HepG2 (cell line): ENCODE measurements at regions not wholly inside any gene's neighbourhood (a gene's known extent, or its start where the extent isn't known, plus 50 kb on each side); places are given as distances from the start of the nearest gene placed in this dataset.

Experiments
- ATAC-seq: fragments of 200-7000 bp; cut with Tn5 transposase; 3 replicates; pipeline ENCODE4 v1.9.1; 2020; ENCODE audit warnings: mild to moderate bottlenecking, moderate library complexity
- BruUV-seq: library from RNA; stranded (reverse); fragments of 400-500 nt; replicated peaks from 2 replicates; lab custom pipeline; 2021; lab: Mats Ljungman, UMichigan
- CTCF ChIA-PET: fragments of 300-600 bp; formaldehyde crosslinking; extraction: SDS; loops from one replicate; lab custom pipeline; 2021; ENCODE audit warnings: low total read pairs, inconsistent platforms, low intra/inter-chr PET ratio; lab: Yijun Ruan, JAX
- POLR2A ChIA-PET: fragments of 350-600 bp; sonication (Branson Sonifier 250); formaldehyde crosslinking; loops from one replicate; lab custom pipeline; 2020; ENCODE audit warnings: antibody characterized with exemption, inconsistent platforms; lab: Yijun Ruan, JAX
- DNase-seq: peaks from one replicate; pipeline ENCODE4 v3.0.0-alpha.2; 2015; ENCODE audit warnings: low spot score
- FAIRE-seq: peaks from 3 replicates; lab custom pipeline; 2011; peaks lifted over from hg19 to GRCh38; lab: Jason Lieb, UNC
- H2AFZ ChIP-seq: one replicate; pipeline ENCODE4 v1.6.1; 2011; ENCODE audit warnings: low read length, inconsistent platforms
- H3K27ac ChIP-seq: fragments of 300-600 bp; 3 replicates; pipeline ENCODE4 v1.8.0; 2011; ENCODE audit warnings: mixed run types, mild to moderate bottlenecking, mixed read lengths, low read length, inconsistent platforms; ENCODE audit not compliant: insufficient read depth; ENCODE audit errors: extremely low read length
- H3K27me3 ChIP-seq, 2 experiments: fragments of 200-600 bp in 1 of 2; 2 replicates in 1 of 2; 3 replicates in 1 of 2; pipeline versions ENCODE4 v1.6.0 to v1.8.0; 2011; ENCODE audit warnings: low read length in 2 of 2, mild to moderate bottlenecking in 2 of 2, moderate library complexity in 2 of 2, inconsistent platforms in 1 of 2; ENCODE audit not compliant: insufficient read depth in 2 of 2, control insufficient read depth in 1 of 2
- H3K36me3 ChIP-seq, 2 experiments: fragments of 200-600 bp in 1 of 2; replicated peaks in 1 of 2; 2 replicates in 1 of 2; 3 replicates in 1 of 2; pipeline versions ENCODE4 v1.5.1 to v1.8.0; 2011; ENCODE audit warnings: low read length in 2 of 2, inconsistent platforms in 1 of 2; ENCODE audit not compliant: insufficient read depth in 2 of 2, control insufficient read depth in 1 of 2
- H3K4me1 ChIP-seq: 2 replicates; pipeline ENCODE4 v1.5.1; 2012; ENCODE audit warnings: low read length, inconsistent platforms; ENCODE audit not compliant: insufficient read depth
- H3K4me2 ChIP-seq: 2 replicates; pipeline ENCODE4 v1.6.0; 2011; ENCODE audit warnings: low read depth, low read length, inconsistent platforms
- H3K4me3 ChIP-seq, 3 experiments: fragments of 200-600 bp in 1 of 3; sonication (generic), shearing (Covaris generic) in 1 of 3; replicated peaks in 1 of 3; 2 replicates each; pipeline ENCODE4 v1.5.1; 2011 to 2016; ENCODE audit warnings: low read length in 3 of 3, inconsistent platforms in 2 of 3, low read depth in 2 of 3, mild to moderate bottlenecking in 2 of 3, control low read depth in 1 of 3, mixed read lengths in 1 of 3; ENCODE audit not compliant: insufficient read depth in 1 of 3
- H3K79me2 ChIP-seq: one replicate; pipeline ENCODE4 v1.6.1; 2011; ENCODE audit warnings: low read length, inconsistent platforms; ENCODE audit not compliant: insufficient read depth
- H3K9ac ChIP-seq: 2 replicates; pipeline ENCODE4 v1.6.0; 2011; ENCODE audit warnings: mild to moderate bottlenecking, low read depth, low read length, inconsistent platforms; ENCODE audit not compliant: insufficient read depth
- H3K9me3 ChIP-seq: 2 replicates; pipeline ENCODE4 v1.5.1; 2012; ENCODE audit warnings: mild to moderate bottlenecking, low read length
- H4K20me1 ChIP-seq: 2 replicates; pipeline ENCODE4 v1.6.0; 2011; ENCODE audit warnings: inconsistent platforms, mild to moderate bottlenecking, low read length, moderate library complexity; ENCODE audit not compliant: insufficient read depth
- KDM3A ChIP-seq: IDR thresholded peaks from 2 replicates; pipeline ENCODE4 v1.6.1; 2018; ENCODE audit warnings: low read depth, missing compliant biosample characterization
- NR1H2 ChIP-seq: sonication (generic); formaldehyde crosslinking; IDR thresholded peaks from 2 replicates; pipeline ENCODE4 v1.8.1; 2022; ENCODE audit warnings: low read depth, missing genetic modification reagents, borderline replicate concordance
- NR2F6 ChIP-seq, 2 experiments: IDR thresholded peaks; 2 replicates each; pipeline ENCODE4 v1.6.1; 2016; ENCODE audit warnings: antibody characterized with exemption in 1 of 2, mild to moderate bottlenecking in 1 of 2
- SIX4 ChIP-seq: sonication (generic); formaldehyde crosslinking; IDR thresholded peaks from 2 replicates; pipeline ENCODE4 v1.4.0; 2020; ENCODE audit warnings: missing genetic modification reagents
- ZMYM3 ChIP-seq: sonication (generic); formaldehyde crosslinking; IDR thresholded peaks from 2 replicates; pipeline ENCODE4 v1.5.1; 2020; ENCODE audit warnings: mild to moderate bottlenecking, missing genetic modification reagents
- ZNF780A ChIP-seq: sonication (generic); formaldehyde crosslinking; IDR thresholded peaks from 2 replicates; pipeline ENCODE4 v1.8.0; 2022; ENCODE audit warnings: mild to moderate bottlenecking, missing genetic modification reagents, moderate library complexity
- WGBS: methylation state at CpG from one replicate; pipeline ENCODE4 v1.1.6; 2017; ENCODE audit warnings: low lambda C conversion rate; 5-methylcytosine and 5-hydroxymethylcytosine counted together
- in situ Hi-C: cut with HindIII; loops from 2 replicates; pipeline ENCODE4 v1.10.0; 2017; ENCODE audit warnings: low pct_unique_long_range_greater_than_20kb; ENCODE audit not compliant: extremely low pct_ligation_motif_present
- intact Hi-C: fragments of 100-400 bp; cut with micrococcal nuclease; formaldehyde crosslinking; loops from one replicate; pipeline ENCODE4 v1.10.0; 2022; ENCODE audit not compliant: unreplicated experiment
- TF ChIP-seq, protein P1 (sequence below): sonication (generic); formaldehyde crosslinking; IDR thresholded peaks from 2 replicates; pipeline ENCODE4 v1.4.0; 2020; ENCODE audit warnings: missing genetic modification reagents, borderline replicate concordance
- TF ChIP-seq, protein P2 (sequence below): IDR thresholded peaks from 2 replicates; pipeline ENCODE4 v1.6.1; 2016; ENCODE audit warnings: low read depth

GRCh38 chr10:4615042-4615441 is 211.0 kb upstream of the AKR1E2 start:
- H2AFZ ChIP-seq = no peak overlapping the region
- H3K36me3 ChIP-seq = no peaks in the 10 kb centered on the region
- H3K4me3 ChIP-seq = no peak overlapping the region
- H4K20me1 ChIP-seq = no peaks in the 10 kb centered on the region
- TF ChIP-seq, protein P1, sequence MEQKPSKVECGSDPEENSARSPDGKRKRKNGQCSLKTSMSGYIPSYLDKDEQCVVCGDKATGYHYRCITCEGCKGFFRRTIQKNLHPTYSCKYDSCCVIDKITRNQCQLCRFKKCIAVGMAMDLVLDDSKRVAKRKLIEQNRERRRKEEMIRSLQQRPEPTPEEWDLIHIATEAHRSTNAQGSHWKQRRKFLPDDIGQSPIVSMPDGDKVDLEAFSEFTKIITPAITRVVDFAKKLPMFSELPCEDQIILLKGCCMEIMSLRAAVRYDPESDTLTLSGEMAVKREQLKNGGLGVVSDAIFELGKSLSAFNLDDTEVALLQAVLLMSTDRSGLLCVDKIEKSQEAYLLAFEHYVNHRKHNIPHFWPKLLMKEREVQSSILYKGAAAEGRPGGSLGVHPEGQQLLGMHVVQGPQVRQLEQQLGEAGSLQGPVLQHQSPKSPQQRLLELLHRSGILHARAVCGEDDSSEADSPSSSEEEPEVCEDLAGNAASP (CRISPR knock-in tag) = no peak
- TF ChIP-seq KDM3A (CRISPR knock-in tag) = no peak
- in situ Hi-C loops = no loop called here
- no peak overlapping the region for H3K27ac ChIP-seq
- no peaks in the 10 kb centered on the region for H3K4me1 ChIP-seq
- no peaks in the 10 kb centered on the region for H3K79me2 ChIP-seq
- ChIA-PET POLR2A (no interaction called here), CTCF (no interaction called here)
- whole genome bisulfite sequencing = 0% methylated on average over 1 of the region's 1 CpG
- no peak overlapping the region for H3K9ac ChIP-seq
- no peaks in the 10 kb centered on the region for H3K9me3 ChIP-seq
- no peak for DNase-seq
- no peak overlapping the region for H3K4me2 ChIP-seq
- no TSS peak for BruUV-seq
- no peak for ATAC-seq
- FAIRE-seq = no peak
- intact Hi-C loops = no loop called here
- peaks cover 0 to 2% of the 10 kb centered on the region in 2 experiments; a peak in 1 of 5 replicates for H3K27me3 ChIP-seq

DNA sequence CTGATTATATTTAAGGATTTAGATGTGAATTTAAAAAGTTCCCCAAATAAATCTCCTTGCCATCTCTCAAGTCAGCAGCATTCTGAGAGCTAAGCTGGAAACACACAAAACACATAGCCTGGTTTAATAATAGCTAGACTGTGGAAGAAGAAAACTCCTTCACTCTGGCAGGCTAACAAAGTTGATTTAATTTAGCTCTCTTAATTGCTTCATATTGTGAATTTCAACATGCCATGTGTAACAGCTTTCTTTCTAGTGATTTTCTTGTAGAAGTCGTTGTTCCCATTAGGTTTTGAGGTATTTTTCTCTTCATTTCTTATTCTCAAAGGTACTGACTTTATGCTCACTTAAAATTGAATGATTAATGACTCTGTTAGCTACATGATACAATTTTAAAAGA is 216.8 kb upstream of the AKR1E2 start:
- ATAC-seq (no peak), FAIRE-seq (no peak), DNase-seq (no peak)
- Histone ChIP-seq H3K27me3 (peaks cover 0 to 2% of the 10 kb centered on the region in 2 experiments; a peak in 1 of 5 replicates), H3K4me2 (no peak overlapping the region), H2AFZ (no peak overlapping the region), H3K4me3 (no peak overlapping the region), H4K20me1 (no peaks in the 10 kb centered on the region), H3K4me1 (no peaks in the 10 kb centered on the region), H3K9me3 (no peaks in the 10 kb centered on the region), H3K79me2 (no peaks in the 10 kb centered on the region), H3K36me3 (no peaks in the 10 kb centered on the region), H3K9ac (no peak overlapping the region), H3K27ac (no peak overlapping the region)
- POLR2A ChIA-PET = no interaction called here
- TF ChIP-seq ZNF780A (CRISPR knock-in tag) (no peak), NR2F6 (IDR thresholded peaks at IDR 0.05) (no peak), NR2F6 (CRISPR knock-in tag; IDR thresholded peaks at IDR 0.05) (no peak), ZMYM3 (CRISPR knock-in tag) (no peak), SIX4 (CRISPR knock-in tag) (no peak), NR1H2 (CRISPR knock-in tag) (no peak)
- TF ChIP-seq, protein P2, sequence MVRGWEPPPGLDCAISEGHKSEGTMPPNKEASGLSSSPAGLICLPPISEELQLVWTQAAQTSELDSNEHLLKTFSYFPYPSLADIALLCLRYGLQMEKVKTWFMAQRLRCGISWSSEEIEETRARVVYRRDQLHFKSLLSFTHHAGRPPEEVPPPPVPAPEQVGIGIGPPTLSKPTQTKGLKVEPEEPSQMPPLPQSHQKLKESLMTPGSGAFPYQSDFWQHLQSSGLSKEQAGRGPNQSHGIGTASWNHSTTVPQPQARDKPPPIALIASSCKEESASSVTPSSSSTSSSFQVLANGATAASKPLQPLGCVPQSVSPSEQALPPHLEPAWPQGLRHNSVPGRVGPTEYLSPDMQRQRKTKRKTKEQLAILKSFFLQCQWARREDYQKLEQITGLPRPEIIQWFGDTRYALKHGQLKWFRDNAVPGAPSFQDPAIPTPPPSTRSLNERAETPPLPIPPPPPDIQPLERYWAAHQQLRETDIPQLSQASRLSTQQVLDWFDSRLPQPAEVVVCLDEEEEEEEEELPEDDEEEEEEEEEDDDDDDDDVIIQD = no peak
- intact Hi-C loops (no loop called here), in situ Hi-C loops (no loop called here)
- BruUV-seq = no TSS peak
- CTCF ChIA-PET = no interaction called here
- WGBS = 0% methylated on average over 1 of the region's 1 CpG
